Nephron progenitor cell (in vitro differentiated cells): ENCODE measurements at regions not wholly inside any gene's neighbourhood (a gene's known extent, or its start where the extent isn't known, plus 50 kb on each side); places are given as distances from the start of the nearest gene placed in this dataset.

Experiments used
- DNase-seq: peaks from one replicate; pipeline ENCODE4 v3.0.0; 2021
- H3K27ac Mint-ChIP-seq: 2 replicates; pipeline ENCODE4 v1.8.0; 2021; ENCODE audit warnings: mild to moderate bottlenecking, moderate library complexity, mixed read lengths
- H3K27me3 Mint-ChIP-seq: 2 replicates; pipeline ENCODE4 v1.8.0; 2021; ENCODE audit warnings: mild to moderate bottlenecking, low read depth, mixed read lengths; ENCODE audit not compliant: poor library complexity
- H3K36me3 Mint-ChIP-seq: 2 replicates; pipeline ENCODE4 v1.8.0; 2021; ENCODE audit warnings: low read depth, mixed read lengths
- H3K4me1 Mint-ChIP-seq: 2 replicates; pipeline ENCODE4 v1.8.0; 2021; ENCODE audit warnings: mixed read lengths
- H3K4me3 Mint-ChIP-seq: 2 replicates; pipeline ENCODE4 v1.8.0; 2021; ENCODE audit warnings: mild to moderate bottlenecking, moderate library complexity, mixed read lengths
- H3K9me3 Mint-ChIP-seq: 2 replicates; pipeline ENCODE4 v1.8.0; 2021; ENCODE audit warnings: mild to moderate bottlenecking, moderate library complexity, mixed read lengths
- CTCF ChIP-seq: fragments of 200-600 bp; sonication (generic); IDR thresholded peaks from 2 replicates; pipeline ENCODE4 v1.5.0; 2021; ENCODE audit warnings: antibody characterized with exemption

- H3K9me3 Mint-ChIP-seq, result peaks cover 37% of the 10 kb centered on the region
- H3K36me3 Mint-ChIP-seq, result peaks cover 9% of the 10 kb centered on the region
- no peak for TF ChIP-seq CTCF
- no peaks in the 10 kb centered on the region for H3K27me3 Mint-ChIP-seq
- no peak overlapping the region for H3K27ac Mint-ChIP-seq
- no peak for DNase-seq
- H3K4me3 Mint-ChIP-seq, result no peak overlapping the region
- H3K4me1 Mint-ChIP-seq, result peaks cover 18% of the 10 kb centered on the region
Observed at GRCh38 chr16:58820411-58820810, 86.3 kb upstream of the GOT2 start.

- Mint-ChIP-seq H3K27ac (no peak overlapping the region), H3K4me1 (peaks cover 32% of the 10 kb centered on the region), H3K36me3 (no peaks in the 10 kb centered on the region), H3K27me3 (peaks cover 4% of the 10 kb centered on the region), H3K9me3 (no peaks in the 10 kb centered on the region), H3K4me3 (peak overlapping the region; percentile 84)
- no peak for TF ChIP-seq CTCF
- no peak for DNase-seq
Observed at GRCh38 chr16:58815181-58815888, 81.2 kb upstream of the GOT2 start.

- TF ChIP-seq CTCF, result peak; percentile 94
- peak overlapping the region; percentile 60 for H3K27ac Mint-ChIP-seq
- H3K4me3 Mint-ChIP-seq, result peak overlapping the region; percentile 84
- H3K4me1 Mint-ChIP-seq, result peaks cover 26% of the 10 kb centered on the region
- H3K9me3 Mint-ChIP-seq, result no peaks in the 10 kb centered on the region
- H3K36me3 Mint-ChIP-seq, result no peaks in the 10 kb centered on the region
- H3K27me3 Mint-ChIP-seq, result peaks cover 4% of the 10 kb centered on the region
- DNase-seq, result peak; percentile 63
Observed at GRCh38 chr16:58814348-58814801, 80.3 kb upstream of the GOT2 start.

GRCh38 chr16:58809213-58809612 is 75.1 kb upstream of the GOT2 start:
- DNase-seq, result no peak
- no peak for TF ChIP-seq CTCF
- Mint-ChIP-seq H3K27me3 (peaks cover 7% of the 10 kb centered on the region), H3K4me3 (no peak overlapping the region), H3K4me1 (peaks cover 2% of the 10 kb centered on the region), H3K27ac (no peak overlapping the region), H3K9me3 (peaks cover 23% of the 10 kb centered on the region), H3K36me3 (peaks cover 6% of the 10 kb centered on the region)

GRCh38 chr16:58807276-58807675 is 73.2 kb upstream of the GOT2 start:
- no peaks in the 10 kb centered on the region for H3K4me1 Mint-ChIP-seq
- no peak for TF ChIP-seq CTCF
- no peak overlapping the region for H3K4me3 Mint-ChIP-seq
- peaks cover 41% of the 10 kb centered on the region for H3K9me3 Mint-ChIP-seq
- no peak for DNase-seq
- H3K27ac Mint-ChIP-seq, result no peak overlapping the region
- peaks cover 3% of the 10 kb centered on the region for H3K27me3 Mint-ChIP-seq
- H3K36me3 Mint-ChIP-seq, result peaks cover 12% of the 10 kb centered on the region

GRCh38 chr16:58801838-58802237 is 67.7 kb upstream of the GOT2 start:
- Mint-ChIP-seq H3K9me3 (peaks cover 71% of the 10 kb centered on the region), H3K27ac (no peak overlapping the region), H3K4me1 (no peaks in the 10 kb centered on the region), H3K4me3 (no peak overlapping the region), H3K27me3 (peaks cover 8% of the 10 kb centered on the region), H3K36me3 (peaks cover 12% of the 10 kb centered on the region)
- no peak for TF ChIP-seq CTCF
- DNase-seq, result no peak
